ENCODE measurements at regions not wholly inside any gene's neighbourhood (a gene's known extent, or its start where the extent isn't known, plus 50 kb on each side); places are given as distances from the start of the nearest gene placed in this dataset.
"Not testable (repeated sequence)": the region's sequence is repeated elsewhere in the genome, so short reads cannot be mapped to it uniquely, and the experiment has no call there.

DNA sequence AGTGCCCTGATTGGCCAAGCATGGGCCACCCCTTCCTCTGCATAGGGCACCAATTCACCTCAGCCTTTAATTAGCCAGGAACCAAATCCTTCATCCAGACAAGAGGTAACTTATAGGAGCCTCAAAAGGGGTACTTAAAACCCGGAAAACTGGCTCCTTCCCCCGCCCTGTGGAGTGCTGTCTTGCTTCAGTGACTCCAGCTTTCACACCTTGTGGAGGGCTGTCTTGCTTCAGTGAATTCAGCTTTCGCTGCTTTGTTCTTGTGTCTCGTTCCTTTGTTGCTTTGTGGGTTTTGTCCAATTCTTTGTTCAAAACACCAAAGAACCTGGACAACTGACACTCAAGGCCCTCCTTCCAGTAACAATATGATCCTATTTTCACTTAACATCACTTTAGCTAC lies 82.2 kb upstream of the FRG1 start:
- no peaks in the 10 kb centered on the region for H3K9me3 Mint-ChIP-seq (ENCODE audit: unreplicated experiment)
- H3K27ac Mint-ChIP-seq (ENCODE audit: unreplicated experiment), result no peak overlapping the region
- no peaks in the 10 kb centered on the region for H3K27me3 Mint-ChIP-seq (ENCODE audit: unreplicated experiment)
- TF ChIP-seq, protein P1, sequence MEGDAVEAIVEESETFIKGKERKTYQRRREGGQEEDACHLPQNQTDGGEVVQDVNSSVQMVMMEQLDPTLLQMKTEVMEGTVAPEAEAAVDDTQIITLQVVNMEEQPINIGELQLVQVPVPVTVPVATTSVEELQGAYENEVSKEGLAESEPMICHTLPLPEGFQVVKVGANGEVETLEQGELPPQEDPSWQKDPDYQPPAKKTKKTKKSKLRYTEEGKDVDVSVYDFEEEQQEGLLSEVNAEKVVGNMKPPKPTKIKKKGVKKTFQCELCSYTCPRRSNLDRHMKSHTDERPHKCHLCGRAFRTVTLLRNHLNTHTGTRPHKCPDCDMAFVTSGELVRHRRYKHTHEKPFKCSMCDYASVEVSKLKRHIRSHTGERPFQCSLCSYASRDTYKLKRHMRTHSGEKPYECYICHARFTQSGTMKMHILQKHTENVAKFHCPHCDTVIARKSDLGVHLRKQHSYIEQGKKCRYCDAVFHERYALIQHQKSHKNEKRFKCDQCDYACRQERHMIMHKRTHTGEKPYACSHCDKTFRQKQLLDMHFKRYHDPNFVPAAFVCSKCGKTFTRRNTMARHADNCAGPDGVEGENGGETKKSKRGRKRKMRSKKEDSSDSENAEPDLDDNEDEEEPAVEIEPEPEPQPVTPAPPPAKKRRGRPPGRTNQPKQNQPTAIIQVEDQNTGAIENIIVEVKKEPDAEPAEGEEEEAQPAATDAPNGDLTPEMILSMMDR (IDR thresholded peaks at IDR 0.05; ENCODE audit: partially characterized antibody, unreplicated experiment), result no peak
- H3K36me3 Mint-ChIP-seq (ENCODE audit: unreplicated experiment), result peaks cover 5% of the 10 kb centered on the region
- H3K4me3 Mint-ChIP-seq (ENCODE audit: unreplicated experiment), result no peak overlapping the region
- DNase-seq, result no peak
- H3K4me1 Mint-ChIP-seq (ENCODE audit: low read depth, unreplicated experiment), result no peaks in the 10 kb centered on the region

DNA sequence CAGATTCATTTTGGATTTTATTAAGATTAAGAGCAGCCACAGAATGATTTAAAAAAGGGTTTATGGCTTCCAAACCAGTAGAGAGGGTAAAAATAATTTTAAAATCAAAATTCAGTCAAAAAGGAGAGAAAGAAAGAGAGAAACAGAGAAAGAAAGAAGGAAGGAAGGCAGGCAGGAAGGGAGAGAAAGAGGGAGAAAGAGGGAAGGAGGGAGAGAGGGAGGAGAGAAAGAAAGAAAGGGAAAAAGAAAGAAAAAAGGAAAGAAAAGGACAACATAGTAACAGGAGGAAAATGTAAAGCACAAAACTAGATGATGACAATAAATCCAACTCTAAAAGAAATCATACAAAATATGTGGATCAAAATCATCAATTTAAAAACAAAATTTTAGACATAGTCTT lies 79.6 kb upstream of the FRG1 start:
- Mint-ChIP-seq H3K27me3 (ENCODE audit: unreplicated experiment) (no peaks in the 10 kb centered on the region), H3K27ac (ENCODE audit: unreplicated experiment) (no peak overlapping the region), H3K4me3 (ENCODE audit: unreplicated experiment) (no peak overlapping the region), H3K9me3 (ENCODE audit: unreplicated experiment) (no peaks in the 10 kb centered on the region), H3K36me3 (ENCODE audit: unreplicated experiment) (no peaks in the 10 kb centered on the region), H3K4me1 (ENCODE audit: low read depth, unreplicated experiment) (no peaks in the 10 kb centered on the region)
- DNase-seq, result no peak
- TF ChIP-seq, protein P1 (IDR thresholded peaks at IDR 0.05; ENCODE audit: partially characterized antibody, unreplicated experiment), result no peak

- H3K9me3 Mint-ChIP-seq (ENCODE audit: unreplicated experiment), result no peaks in the 10 kb centered on the region
- no peaks in the 10 kb centered on the region for H3K4me1 Mint-ChIP-seq (ENCODE audit: low read depth, unreplicated experiment)
- H3K36me3 Mint-ChIP-seq (ENCODE audit: unreplicated experiment), result no peaks in the 10 kb centered on the region
- TF ChIP-seq, protein P1 (IDR thresholded peaks at IDR 0.05; ENCODE audit: partially characterized antibody, unreplicated experiment), result no peak
- DNase-seq, result no peak
- no peak overlapping the region for H3K27ac Mint-ChIP-seq (ENCODE audit: unreplicated experiment)
- no peaks in the 10 kb centered on the region for H3K27me3 Mint-ChIP-seq (ENCODE audit: unreplicated experiment)
- H3K4me3 Mint-ChIP-seq (ENCODE audit: unreplicated experiment), result no peak overlapping the region
These were observed 71.4 kb upstream of the FRG1 start for GRCh38 chr4:189869236-189869635.

- Mint-ChIP-seq H3K9me3 (ENCODE audit: unreplicated experiment) (peaks cover 2% of the 10 kb centered on the region), H3K4me3 (ENCODE audit: unreplicated experiment) (no peak overlapping the region), H3K27me3 (ENCODE audit: unreplicated experiment) (no peaks in the 10 kb centered on the region), H3K4me1 (ENCODE audit: low read depth, unreplicated experiment) (no peaks in the 10 kb centered on the region), H3K27ac (ENCODE audit: unreplicated experiment) (no peak overlapping the region), H3K36me3 (ENCODE audit: unreplicated experiment) (no peaks in the 10 kb centered on the region)
- DNase-seq, result no peak
- TF ChIP-seq, protein P1 (IDR thresholded peaks at IDR 0.05; ENCODE audit: partially characterized antibody, unreplicated experiment), result no peak
These were observed 70.0 kb upstream of the FRG1 start for GRCh38 chr4:189870511-189871234.

- no peaks in the 10 kb centered on the region for H3K4me1 Mint-ChIP-seq (ENCODE audit: low read depth, unreplicated experiment)
- H3K27me3 Mint-ChIP-seq (ENCODE audit: unreplicated experiment), result no peaks in the 10 kb centered on the region
- no peak for DNase-seq
- peaks cover 3% of the 10 kb centered on the region for H3K9me3 Mint-ChIP-seq (ENCODE audit: unreplicated experiment)
- no peak overlapping the region for H3K4me3 Mint-ChIP-seq (ENCODE audit: unreplicated experiment)
- TF ChIP-seq, protein P1 (IDR thresholded peaks at IDR 0.05; ENCODE audit: partially characterized antibody, unreplicated experiment), result no peak
- no peak overlapping the region for H3K27ac Mint-ChIP-seq (ENCODE audit: unreplicated experiment)
- H3K36me3 Mint-ChIP-seq (ENCODE audit: unreplicated experiment), result no peaks in the 10 kb centered on the region
These were observed 66.1 kb upstream of the FRG1 start for GRCh38 chr4:189874591-189874990.

- H3K36me3 Mint-ChIP-seq (ENCODE audit: unreplicated experiment); H3K4me1 Mint-ChIP-seq (ENCODE audit: low read depth, unreplicated experiment); H3K27me3 Mint-ChIP-seq (ENCODE audit: unreplicated experiment); H3K4me3 Mint-ChIP-seq (ENCODE audit: unreplicated experiment); H3K9me3 Mint-ChIP-seq (ENCODE audit: unreplicated experiment); H3K27ac Mint-ChIP-seq (ENCODE audit: unreplicated experiment): not testable (repeated sequence)
- DNase-seq, result peak; percentile 22
These were observed 59.5 kb upstream of the FRG1 start for GRCh38 chr4:189881190-189881589.

- H3K36me3 Mint-ChIP-seq (ENCODE audit: unreplicated experiment), result peaks cover 13% of the 10 kb centered on the region
- H3K27me3 Mint-ChIP-seq (ENCODE audit: unreplicated experiment); H3K9me3 Mint-ChIP-seq (ENCODE audit: unreplicated experiment); H3K4me1 Mint-ChIP-seq (ENCODE audit: low read depth, unreplicated experiment); H3K4me3 Mint-ChIP-seq (ENCODE audit: unreplicated experiment); H3K27ac Mint-ChIP-seq (ENCODE audit: unreplicated experiment); DNase-seq: not testable (repeated sequence)
These were observed 52.3 kb upstream of the FRG1 start for GRCh38 chr4:189888407-189888806.

Data from glutamatergic neuron (in vitro differentiated cells).